ENCODE measurements at regions not wholly inside any gene's neighbourhood (a gene's known extent, or its start where the extent isn't known, plus 50 kb on each side); places are given as distances from the start of the nearest gene placed in this dataset.

GRCh38 chr15:97547381-97547780 lies 413.1 kb upstream of the ARRDC4 start:
- Mint-ChIP-seq H3K27me3 (no peaks in the 10 kb centered on the region), H3K9me3 (peaks cover 29% of the 10 kb centered on the region), H3K36me3 (no peaks in the 10 kb centered on the region), H3K4me1 (no peaks in the 10 kb centered on the region), H3K4me3 (no peak overlapping the region), H3K27ac (no peak overlapping the region)

- H3K4me1 Mint-ChIP-seq, result no peaks in the 10 kb centered on the region
- H3K27ac Mint-ChIP-seq, result no peak overlapping the region
- no peak overlapping the region for H3K4me3 Mint-ChIP-seq
- H3K36me3 Mint-ChIP-seq, result no peaks in the 10 kb centered on the region
- H3K9me3 Mint-ChIP-seq, result peaks cover 5% of the 10 kb centered on the region
- H3K27me3 Mint-ChIP-seq, result no peaks in the 10 kb centered on the region
These were observed 399.0 kb upstream of the ARRDC4 start for GRCh38 chr15:97561529-97561928.

GRCh38 chr15:97563516-97563915 lies 397.0 kb upstream of the ARRDC4 start:
- peaks cover 5% of the 10 kb centered on the region for H3K9me3 Mint-ChIP-seq
- H3K27ac Mint-ChIP-seq, result no peak overlapping the region
- no peaks in the 10 kb centered on the region for H3K36me3 Mint-ChIP-seq
- no peaks in the 10 kb centered on the region for H3K4me1 Mint-ChIP-seq
- no peaks in the 10 kb centered on the region for H3K27me3 Mint-ChIP-seq
- no peak overlapping the region for H3K4me3 Mint-ChIP-seq

GRCh38 chr15:97566961-97567360 lies 393.5 kb upstream of the ARRDC4 start:
- no peaks in the 10 kb centered on the region for H3K27me3 Mint-ChIP-seq

GRCh38 chr15:97567411-97567810 lies 393.1 kb upstream of the ARRDC4 start:
- Mint-ChIP-seq H3K4me1 (no peaks in the 10 kb centered on the region), H3K27me3 (no peaks in the 10 kb centered on the region), H3K27ac (no peak overlapping the region), H3K36me3 (no peaks in the 10 kb centered on the region), H3K9me3 (peaks cover 5% of the 10 kb centered on the region), H3K4me3 (no peak overlapping the region)

More at GRCh38 chr15:97566961-97567360, 393.5 kb upstream of the ARRDC4 start:
- Mint-ChIP-seq H3K36me3 (no peaks in the 10 kb centered on the region), H3K4me3 (no peak overlapping the region), H3K27ac (no peak overlapping the region), H3K4me1 (no peaks in the 10 kb centered on the region), H3K9me3 (peaks cover 5% of the 10 kb centered on the region)

- no peaks in the 10 kb centered on the region for H3K27me3 Mint-ChIP-seq
These were observed 383.4 kb upstream of the ARRDC4 start for GRCh38 chr15:97576929-97577645.

GRCh38 chr15:97585408-97585807 lies 375.1 kb upstream of the ARRDC4 start:
- no peaks in the 10 kb centered on the region for H3K36me3 Mint-ChIP-seq
- no peak overlapping the region for H3K27ac Mint-ChIP-seq
- H3K4me1 Mint-ChIP-seq, result no peaks in the 10 kb centered on the region
- peaks cover 3% of the 10 kb centered on the region for H3K27me3 Mint-ChIP-seq
- peaks cover 8% of the 10 kb centered on the region for H3K9me3 Mint-ChIP-seq
- H3K4me3 Mint-ChIP-seq, result no peak overlapping the region

More at GRCh38 chr15:97576929-97577645, 383.4 kb upstream of the ARRDC4 start:
- Mint-ChIP-seq H3K36me3 (no peaks in the 10 kb centered on the region), H3K9me3 (peaks cover 12% of the 10 kb centered on the region), H3K4me3 (no peak overlapping the region), H3K27ac (no peak overlapping the region), H3K4me1 (no peaks in the 10 kb centered on the region)

- H3K4me1 Mint-ChIP-seq, result no peaks in the 10 kb centered on the region
- no peak overlapping the region for H3K4me3 Mint-ChIP-seq
- no peak overlapping the region for H3K27ac Mint-ChIP-seq
- H3K27me3 Mint-ChIP-seq, result no peaks in the 10 kb centered on the region
- H3K36me3 Mint-ChIP-seq, result no peaks in the 10 kb centered on the region
- H3K9me3 Mint-ChIP-seq, result peaks cover 9% of the 10 kb centered on the region
These were observed 367.7 kb upstream of the ARRDC4 start for GRCh38 chr15:97592778-97593177.

GRCh38 chr15:97597801-97598200 lies 362.7 kb upstream of the ARRDC4 start:
- no peaks in the 10 kb centered on the region for H3K27me3 Mint-ChIP-seq
- H3K4me1 Mint-ChIP-seq, result no peaks in the 10 kb centered on the region
- no peaks in the 10 kb centered on the region for H3K9me3 Mint-ChIP-seq

GRCh38 chr15:97598353-97598798 lies 362.1 kb upstream of the ARRDC4 start:
- Mint-ChIP-seq H3K4me3 (no peak overlapping the region), H3K9me3 (no peaks in the 10 kb centered on the region), H3K27ac (no peak overlapping the region), H3K4me1 (no peaks in the 10 kb centered on the region), H3K27me3 (no peaks in the 10 kb centered on the region), H3K36me3 (no peaks in the 10 kb centered on the region)

More at GRCh38 chr15:97597801-97598200, 362.7 kb upstream of the ARRDC4 start:
- H3K27ac Mint-ChIP-seq, result no peak overlapping the region
- H3K4me3 Mint-ChIP-seq, result no peak overlapping the region
- H3K36me3 Mint-ChIP-seq, result no peaks in the 10 kb centered on the region

- Mint-ChIP-seq H3K27me3 (no peaks in the 10 kb centered on the region), H3K27ac (no peak overlapping the region), H3K4me3 (no peak overlapping the region), H3K36me3 (no peaks in the 10 kb centered on the region), H3K4me1 (no peaks in the 10 kb centered on the region), H3K9me3 (no peaks in the 10 kb centered on the region)
These were observed 360.3 kb upstream of the ARRDC4 start for GRCh38 chr15:97600190-97600589.

- no peak overlapping the region for H3K4me3 Mint-ChIP-seq
- no peaks in the 10 kb centered on the region for H3K9me3 Mint-ChIP-seq
- peaks cover 2% of the 10 kb centered on the region for H3K27me3 Mint-ChIP-seq
- no peaks in the 10 kb centered on the region for H3K4me1 Mint-ChIP-seq
- no peaks in the 10 kb centered on the region for H3K36me3 Mint-ChIP-seq
- H3K27ac Mint-ChIP-seq, result no peak overlapping the region
These were observed 355.8 kb upstream of the ARRDC4 start for GRCh38 chr15:97604677-97605076.

GRCh38 chr15:97615114-97615513 lies 345.4 kb upstream of the ARRDC4 start:
- no peak overlapping the region for H3K27ac Mint-ChIP-seq

GRCh38 chr15:97623091-97623661 lies 337.3 kb upstream of the ARRDC4 start:
- H3K9me3 Mint-ChIP-seq, result no peaks in the 10 kb centered on the region
- H3K27ac Mint-ChIP-seq, result no peak overlapping the region
- H3K27me3 Mint-ChIP-seq, result no peaks in the 10 kb centered on the region
- no peak overlapping the region for H3K4me3 Mint-ChIP-seq
- peaks cover 1% of the 10 kb centered on the region for H3K36me3 Mint-ChIP-seq
- no peaks in the 10 kb centered on the region for H3K4me1 Mint-ChIP-seq

More at GRCh38 chr15:97615114-97615513, 345.4 kb upstream of the ARRDC4 start:
- H3K27me3 Mint-ChIP-seq, result no peaks in the 10 kb centered on the region
- H3K9me3 Mint-ChIP-seq, result peaks cover 7% of the 10 kb centered on the region
- H3K4me3 Mint-ChIP-seq, result no peak overlapping the region
- H3K4me1 Mint-ChIP-seq, result no peaks in the 10 kb centered on the region
- no peaks in the 10 kb centered on the region for H3K36me3 Mint-ChIP-seq

GRCh38 chr15:97627634-97628033 lies 332.9 kb upstream of the ARRDC4 start:
- Mint-ChIP-seq H3K36me3 (no peaks in the 10 kb centered on the region), H3K27ac (no peak overlapping the region), H3K4me1 (no peaks in the 10 kb centered on the region), H3K4me3 (no peak overlapping the region), H3K27me3 (no peaks in the 10 kb centered on the region), H3K9me3 (no peaks in the 10 kb centered on the region)

- Mint-ChIP-seq H3K9me3 (peaks cover 7% of the 10 kb centered on the region), H3K27ac (no peak overlapping the region), H3K36me3 (no peaks in the 10 kb centered on the region), H3K4me3 (no peak overlapping the region), H3K27me3 (peaks cover 7% of the 10 kb centered on the region), H3K4me1 (no peaks in the 10 kb centered on the region)
These were observed 314.7 kb upstream of the ARRDC4 start for GRCh38 chr15:97645758-97646157.

Data from activated naive CD4-positive, alpha-beta T cell treated with anti-CD3 and anti-CD28 coated beads, Interleukin-2, amount 50 U/mL, for 24 hours (primary cell).